HG02870 (cell line): ENCODE measurements at regions not wholly inside any gene's neighbourhood (a gene's known extent, or its start where the extent isn't known, plus 50 kb on each side); places are given as distances from the start of the nearest gene placed in this dataset.
"Not testable (repeated sequence)": the region's sequence is repeated elsewhere in the genome, so short reads cannot be mapped to it uniquely, and the experiment has no call there.

Experiments used
- ATAC-seq: cut with Tn5 transposase; IDR thresholded peaks from one replicate; pipeline ENCODE4 v1.9.1; 2021; ENCODE audit warnings: mild to moderate bottlenecking, moderate library complexity; ENCODE audit not compliant: unreplicated experiment

- ATAC-seq, result no peak
Observed at GRCh38 chr6:141976994-141977393, 155.7 kb upstream of the GJE1 start.

DNA sequence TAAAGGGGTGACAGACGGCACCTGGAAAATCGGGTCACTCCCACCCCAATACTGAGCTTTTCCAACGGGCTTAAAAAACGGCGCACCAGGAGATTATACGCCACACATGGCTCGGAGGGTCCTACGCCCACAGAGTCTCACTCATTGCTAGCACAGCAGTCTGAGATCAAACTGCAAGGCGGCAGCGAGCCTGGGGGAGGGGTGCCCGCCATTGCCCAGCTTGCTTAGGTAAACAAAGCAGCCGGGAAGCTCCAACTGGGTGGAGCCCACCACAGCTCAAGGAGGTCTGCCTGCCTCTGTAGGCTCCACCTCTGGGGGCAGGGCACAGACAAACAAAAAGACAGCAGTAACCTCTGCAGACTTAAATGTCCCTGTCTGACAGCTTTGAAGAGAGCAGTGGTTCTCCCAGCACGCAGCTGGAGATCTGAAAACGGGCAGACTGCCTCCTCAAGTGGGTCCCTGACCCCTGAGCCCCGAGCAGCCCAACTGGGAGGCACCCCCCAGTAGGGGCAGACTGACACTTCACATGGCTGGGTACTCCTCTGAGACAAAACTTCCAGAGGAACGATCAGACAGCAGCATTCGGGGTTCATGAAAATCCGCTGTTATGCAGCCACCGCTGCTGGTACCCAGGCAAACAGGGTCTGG lies 162.8 kb upstream of the GJE1 start:
- ATAC-seq, result not testable (repeated sequence)

DNA sequence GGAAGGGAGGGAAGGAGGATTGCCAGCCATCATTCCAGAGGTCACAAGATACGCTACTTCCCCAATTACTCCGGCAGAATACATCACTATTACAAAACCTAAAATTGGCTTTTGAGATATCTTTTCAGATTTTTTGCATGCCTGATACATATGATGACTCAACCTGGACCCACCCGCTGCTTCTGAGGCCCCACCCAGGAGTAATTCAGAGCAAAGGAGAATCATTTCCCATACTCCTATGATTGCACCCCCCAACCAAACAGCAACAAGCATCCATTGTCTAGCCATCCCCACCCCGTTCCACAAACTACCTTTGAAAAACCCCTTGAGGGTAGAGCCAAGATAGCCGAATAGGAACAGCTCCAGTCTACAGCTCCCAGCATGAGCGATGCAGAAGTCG lies 163.5 kb upstream of the GJE1 start:
- ATAC-seq, result no peak

DNA sequence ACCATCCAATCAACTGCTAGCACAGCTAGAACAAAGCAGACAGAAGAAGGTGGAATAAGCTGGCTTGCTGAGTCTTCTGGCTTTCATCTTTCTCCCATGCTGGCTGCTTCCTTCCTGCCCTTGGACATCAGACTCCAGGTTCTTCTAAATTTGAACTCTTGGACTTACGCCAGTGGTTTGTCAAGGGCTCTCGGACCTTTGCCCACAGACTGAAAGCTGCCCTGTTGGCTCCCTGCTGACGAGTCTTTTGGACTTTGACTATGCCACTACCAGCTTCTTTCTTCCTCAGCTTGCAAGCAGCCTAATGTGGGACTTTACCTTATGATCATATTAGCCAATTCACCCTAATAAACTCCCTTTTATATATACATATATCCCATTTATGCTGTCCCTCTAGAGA lies 164.1 kb upstream of the GJE1 start:
- no peak for ATAC-seq

DNA sequence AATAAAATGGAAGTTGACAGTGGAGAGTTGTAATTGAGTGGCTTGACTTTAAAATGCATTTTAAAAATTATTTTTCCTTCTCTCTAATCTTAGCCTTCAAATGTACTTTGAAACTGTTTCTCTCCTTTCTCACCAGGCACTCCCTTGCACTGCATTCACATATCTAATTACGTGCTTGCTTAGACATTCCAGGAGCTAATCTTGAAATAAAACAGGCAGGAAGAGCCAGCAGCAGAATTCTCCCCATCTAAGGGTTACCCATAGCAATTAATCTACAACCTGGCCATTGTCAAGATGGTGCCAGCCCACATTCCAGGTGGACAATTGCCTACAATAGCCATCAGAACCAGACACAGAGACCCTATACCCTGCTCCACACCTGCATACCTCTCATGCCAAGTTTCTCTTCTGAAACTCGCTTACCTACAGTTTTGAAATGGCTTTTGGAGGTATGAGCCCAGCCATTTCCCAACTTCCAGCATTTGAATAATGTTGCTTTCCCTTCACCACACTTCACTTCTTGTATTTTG lies 167.6 kb upstream of the GJE1 start:
- ATAC-seq, result no peak

- no peak for ATAC-seq
Observed at GRCh38 chr6:141963543-141964295, 169.0 kb upstream of the GJE1 start.

DNA sequence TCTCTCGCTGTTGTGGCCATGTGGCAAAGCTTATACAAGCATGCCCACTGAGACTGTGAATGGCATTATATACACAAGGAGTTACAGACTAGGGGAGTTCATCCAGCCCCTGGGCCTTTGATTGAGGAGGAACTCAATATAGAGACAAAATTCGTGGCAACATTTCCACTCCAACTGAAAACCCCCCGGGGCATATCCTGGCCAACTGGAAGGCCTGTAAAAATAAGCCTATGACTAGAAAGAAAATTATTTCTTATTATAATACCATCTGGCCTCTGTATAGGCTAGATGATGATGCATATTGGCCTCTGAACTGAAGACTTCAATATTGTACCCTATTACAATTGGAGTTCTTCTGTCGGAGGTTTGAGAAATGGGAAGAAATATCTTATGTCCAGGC lies 175.5 kb upstream of the GJE1 start:
- no peak for ATAC-seq

- ATAC-seq, result no peak
Observed at GRCh38 chr6:141956868-141957267, 175.9 kb upstream of the GJE1 start.

DNA sequence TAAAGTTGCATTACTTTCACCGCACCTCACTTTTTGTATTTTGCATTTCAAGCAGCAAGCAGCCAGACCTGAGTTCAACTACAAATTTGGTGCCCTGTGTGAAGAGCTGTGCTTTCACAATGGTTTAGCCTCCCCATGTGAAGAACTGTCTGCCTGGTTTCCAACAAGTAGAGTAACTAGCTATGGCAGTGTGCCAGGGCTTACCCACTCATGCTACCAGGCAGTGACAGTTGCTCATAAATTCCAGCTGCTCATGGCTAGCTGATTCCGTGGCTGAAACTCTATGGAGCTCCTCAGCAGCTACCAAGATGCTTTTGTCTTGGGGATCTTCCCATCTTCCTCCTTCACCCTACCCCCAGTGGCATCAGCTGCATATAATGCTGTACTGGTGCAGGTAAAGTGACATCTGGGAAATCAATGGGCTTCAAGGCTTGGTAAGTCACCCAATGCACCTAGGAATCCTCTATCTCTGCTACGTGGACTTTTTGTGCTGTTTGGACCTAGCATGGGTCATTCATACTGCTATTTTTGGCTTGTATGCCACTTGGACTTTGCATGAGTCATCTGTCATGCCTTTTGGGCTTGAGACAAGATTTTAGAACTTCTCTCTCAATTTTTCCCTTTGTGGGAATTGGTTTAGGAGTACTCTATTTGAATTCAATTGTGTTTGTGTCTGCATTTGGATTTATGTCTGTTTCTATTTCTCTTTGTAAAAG lies 176.5 kb upstream of the GJE1 start:
- ATAC-seq, result no peak

GRCh38 chr6:141953072-141953471 lies 179.7 kb upstream of the GJE1 start:
- ATAC-seq, result no peak

- no peak for ATAC-seq
Observed at GRCh38 chr6:141946502-141946901, 186.2 kb upstream of the GJE1 start.

- no peak for ATAC-seq
Observed at GRCh38 chr6:141938664-141939063, 194.1 kb upstream of the GJE1 start.

DNA sequence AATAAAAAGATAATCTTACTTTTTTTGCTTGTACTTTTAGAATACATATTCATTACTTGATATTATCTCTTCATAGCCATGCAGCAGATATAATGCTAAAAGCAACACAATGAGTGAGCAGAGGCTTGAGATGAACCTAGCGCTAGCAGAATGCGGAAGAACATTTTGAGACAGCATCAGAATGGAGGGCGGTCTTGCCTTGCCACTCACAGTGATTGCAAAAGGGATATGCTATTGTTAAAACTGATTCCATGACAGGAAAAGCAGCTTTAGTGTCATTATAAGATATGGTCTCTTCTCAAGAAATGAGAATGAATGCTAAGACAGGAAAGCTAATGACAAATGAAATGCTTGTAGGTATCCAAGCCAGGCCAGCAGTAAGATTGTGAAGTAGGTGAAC lies 200.0 kb upstream of the GJE1 start:
- no peak for ATAC-seq

GRCh38 chr6:141926200-141926900 lies 206.4 kb upstream of the GJE1 start:
- ATAC-seq, result peak; percentile 82

GRCh38 chr6:141925001-141925400 lies 207.7 kb upstream of the GJE1 start:
- no peak for ATAC-seq

- no peak for ATAC-seq
Observed at GRCh38 chr6:141922898-141923297, 209.8 kb upstream of the GJE1 start.

- not testable (repeated sequence) for ATAC-seq
Observed at GRCh38 chr6:141916682-141917505, 215.8 kb upstream of the GJE1 start.

DNA sequence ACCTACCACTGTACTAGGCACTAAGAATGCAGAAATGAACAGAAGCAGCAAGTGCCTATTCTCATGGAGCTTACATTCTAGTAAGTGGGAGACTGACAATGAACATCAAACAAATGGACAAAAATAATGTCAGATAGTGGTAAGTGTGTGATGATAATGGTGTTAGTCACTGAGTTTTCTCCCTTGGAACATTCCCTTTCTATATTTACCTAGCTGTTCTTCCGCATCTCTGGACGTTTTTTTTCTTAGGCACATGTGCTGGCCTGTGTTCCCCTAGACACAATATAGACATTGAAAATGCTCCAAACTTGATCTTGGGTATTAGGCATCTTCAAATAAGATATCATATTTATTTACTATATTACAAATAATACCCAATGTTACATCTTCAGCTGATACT lies 218.1 kb upstream of the GJE1 start:
- ATAC-seq, result no peak

- ATAC-seq, result no peak
Observed at GRCh38 chr6:141906569-141907080, 226.1 kb upstream of the GJE1 start.

DNA sequence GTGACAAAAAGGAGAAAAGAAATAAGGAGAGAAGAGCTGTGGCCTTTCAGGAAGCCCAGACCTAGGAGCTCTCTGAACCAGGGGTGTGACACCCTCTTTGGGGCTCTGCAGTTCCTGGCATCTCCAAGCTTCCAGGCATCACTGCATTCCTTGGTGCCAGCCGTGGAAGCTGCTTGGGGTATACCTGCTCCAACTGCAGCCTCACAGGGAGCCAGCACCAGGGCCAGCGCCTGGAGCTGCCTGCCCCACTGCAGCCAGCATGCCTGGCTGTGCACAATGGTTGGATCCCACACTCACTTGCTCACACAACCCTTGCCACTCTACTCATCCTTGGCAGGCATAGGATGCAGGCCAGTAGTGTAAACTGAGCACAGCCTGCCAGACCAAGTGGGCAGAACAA lies 242.1 kb upstream of the GJE1 start:
- ATAC-seq, result no peak
